Inflammatory macrophage (primary cell): ENCODE measurements at regions not wholly inside any gene's neighbourhood (a gene's known extent, or its start where the extent isn't known, plus 50 kb on each side); places are given as distances from the start of the nearest gene placed in this dataset.
A peak's percentile ranks its signal among the peaks of the same experiment; 100 is the strongest.

Experiments used
- DNase-seq, 2 donors: peaks; one replicate each; pipeline ENCODE4 v3.0.0-alpha.2; 2020 to 2022

DNA sequence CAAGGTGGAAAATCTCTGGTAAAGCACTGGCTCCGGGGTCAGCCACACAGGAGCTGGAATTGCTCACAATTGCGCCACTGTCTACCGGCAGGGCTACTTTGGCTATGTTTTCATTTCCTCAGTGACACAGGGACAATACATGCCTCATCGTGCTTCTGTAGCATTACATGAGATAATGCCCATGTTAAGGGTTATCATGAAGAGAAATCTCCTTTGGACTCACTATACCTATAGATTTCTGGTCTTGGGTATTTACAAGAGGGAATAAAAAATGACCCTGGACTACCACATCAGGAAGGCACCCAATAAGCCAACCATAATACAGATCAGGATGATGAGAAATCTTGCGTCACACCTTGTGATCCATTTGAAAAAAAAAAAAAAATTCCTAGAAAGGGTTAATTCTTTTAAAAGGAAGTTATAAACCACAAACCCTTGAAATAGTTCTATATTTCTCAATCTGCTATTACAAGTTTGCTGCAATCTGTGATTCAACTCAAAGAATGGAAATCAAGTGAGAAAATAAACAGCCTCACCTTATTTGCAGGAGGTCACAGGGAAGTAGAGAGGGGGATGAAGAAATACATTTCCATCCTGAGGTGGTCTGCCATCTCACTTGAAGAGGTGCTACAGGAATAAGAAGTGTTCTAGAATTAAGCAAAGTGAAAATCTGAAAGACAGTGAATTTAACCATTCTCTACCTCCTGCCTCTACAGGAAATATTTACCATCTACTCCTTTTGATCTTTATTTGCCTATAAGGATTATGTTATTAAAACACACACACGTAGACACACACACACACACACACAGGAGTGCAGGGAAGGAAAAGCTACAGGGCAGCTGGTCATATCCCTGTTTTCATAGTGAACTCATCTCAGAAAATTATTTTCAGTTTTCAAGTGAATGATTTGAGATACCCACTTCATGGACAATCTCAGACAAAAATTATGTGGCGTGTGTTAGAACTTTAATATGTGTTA, 231.3 kb upstream of the CELF2 start:
- peak; percentile 56 to 95 for DNase-seq

DNA sequence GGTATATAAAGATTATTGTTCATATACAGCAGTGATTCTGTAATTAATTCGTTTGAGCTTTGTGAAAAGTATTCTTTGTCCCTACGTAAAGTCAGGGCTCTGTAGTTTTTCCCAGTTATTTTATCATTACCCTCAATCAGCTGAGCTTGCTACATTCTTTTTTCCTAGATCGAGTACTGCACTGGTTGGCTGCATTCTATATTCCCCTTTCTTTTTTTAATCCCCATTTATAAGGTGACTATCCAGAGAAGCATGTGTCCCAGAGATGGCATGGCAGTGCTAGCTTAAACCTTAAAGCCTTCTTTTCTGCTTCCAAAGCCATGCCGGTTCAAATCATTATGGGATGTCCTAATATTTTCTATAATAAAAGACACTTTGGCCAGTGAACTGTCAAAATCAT, 230.1 kb upstream of the CELF2 start:
- no peak for DNase-seq

DNA sequence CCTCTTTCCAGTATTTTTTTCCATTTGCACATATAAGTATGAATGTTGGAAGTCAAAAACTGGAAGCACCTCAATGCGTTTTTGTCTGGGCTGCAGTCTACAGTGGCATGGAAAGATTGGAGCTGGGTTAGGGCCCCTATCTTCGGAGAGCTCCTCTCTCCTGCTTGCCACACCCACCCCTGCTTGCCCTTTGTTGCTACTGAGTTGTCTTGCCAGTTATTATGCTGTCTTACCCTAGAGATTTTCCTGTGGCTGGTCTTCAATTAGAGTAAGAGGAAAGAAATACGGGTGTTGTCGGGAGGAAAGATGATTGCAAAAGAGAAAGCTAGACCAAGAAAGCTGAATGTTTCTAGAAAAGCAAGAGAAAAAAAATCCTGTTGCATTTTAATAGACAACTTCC, 228.9 kb upstream of the CELF2 start:
- peak in 1 of 2 donors; percentile 54 for DNase-seq

DNA sequence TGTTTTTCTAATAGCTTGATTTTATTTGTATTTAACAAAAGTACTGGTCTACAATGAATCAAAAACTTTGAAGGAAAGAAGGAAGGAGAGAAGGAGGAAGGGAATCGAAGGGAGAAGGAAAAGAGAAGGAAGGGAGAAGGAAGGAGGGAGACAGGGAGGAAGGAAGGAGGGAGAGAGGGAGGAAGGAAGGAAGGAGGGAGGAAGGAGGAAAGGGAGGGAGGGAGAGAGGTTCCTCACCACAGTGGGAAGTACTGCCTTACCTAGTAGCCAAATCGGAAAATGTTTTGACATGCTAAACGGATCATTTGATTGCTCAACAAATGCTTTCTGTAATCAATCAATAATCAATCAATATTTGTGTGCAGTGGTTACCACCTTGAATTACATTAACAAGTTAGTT, 225.8 kb upstream of the CELF2 start:
- no peak for DNase-seq

DNA sequence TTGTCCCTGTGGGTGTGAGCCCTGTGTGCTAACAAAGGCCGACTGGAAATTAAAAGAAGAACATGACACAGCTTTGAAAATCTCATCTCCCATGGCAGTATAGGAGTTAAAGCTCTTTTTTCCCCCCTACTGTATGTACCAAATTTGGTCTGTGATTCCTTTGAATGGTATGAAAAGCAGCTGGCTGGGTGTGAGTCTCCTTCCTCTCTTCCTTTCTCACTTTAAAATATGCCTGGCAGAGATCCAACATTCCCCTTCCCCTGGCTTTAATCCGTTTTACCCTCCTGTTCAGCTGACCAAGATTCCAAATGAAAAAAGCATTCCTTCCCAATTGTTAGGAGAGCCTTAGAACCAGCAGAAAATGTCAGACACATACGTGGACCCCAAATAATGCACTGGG, 225.0 kb upstream of the CELF2 start:
- no peak for DNase-seq

DNA sequence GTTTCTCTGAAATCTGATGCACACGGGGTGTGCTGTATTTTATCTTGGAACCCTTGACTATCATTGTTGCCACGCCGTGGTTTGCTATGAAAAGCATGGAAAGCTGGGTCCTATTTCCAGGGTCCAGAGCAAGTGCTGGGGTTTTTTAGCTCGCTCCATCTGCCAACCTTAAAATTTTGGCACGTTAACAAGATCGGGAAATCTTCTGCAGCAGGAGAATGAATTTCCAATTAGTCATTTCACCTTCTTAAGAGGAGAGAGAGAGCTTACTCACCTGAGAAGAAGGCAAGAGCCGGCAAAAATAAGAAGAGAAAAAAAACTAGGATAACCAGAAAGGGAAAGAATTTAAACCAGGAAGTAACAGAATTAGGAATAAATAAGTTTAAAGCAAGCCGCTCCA, 223.6 kb upstream of the CELF2 start:
- no peak for DNase-seq

DNA sequence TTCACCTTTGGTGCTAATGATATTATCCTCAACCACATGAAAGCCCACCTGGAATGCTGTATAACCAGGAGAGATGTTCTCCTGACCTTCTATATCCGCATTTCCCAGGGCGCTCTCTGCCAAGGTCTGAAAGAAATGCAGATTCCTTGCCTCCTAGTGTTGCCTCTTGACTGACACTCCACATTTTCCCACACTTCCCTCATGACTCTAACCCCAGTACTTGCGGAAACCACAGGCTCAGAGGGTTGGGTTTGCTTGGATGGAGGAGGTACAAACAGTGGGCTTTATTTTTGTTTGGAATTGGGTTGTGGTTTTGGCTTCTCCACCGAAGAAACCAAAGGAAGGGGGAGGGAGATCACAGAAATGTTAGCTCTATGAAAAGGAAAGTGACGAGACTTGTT, 222.9 kb upstream of the CELF2 start:
- DNase-seq: no peak

DNA sequence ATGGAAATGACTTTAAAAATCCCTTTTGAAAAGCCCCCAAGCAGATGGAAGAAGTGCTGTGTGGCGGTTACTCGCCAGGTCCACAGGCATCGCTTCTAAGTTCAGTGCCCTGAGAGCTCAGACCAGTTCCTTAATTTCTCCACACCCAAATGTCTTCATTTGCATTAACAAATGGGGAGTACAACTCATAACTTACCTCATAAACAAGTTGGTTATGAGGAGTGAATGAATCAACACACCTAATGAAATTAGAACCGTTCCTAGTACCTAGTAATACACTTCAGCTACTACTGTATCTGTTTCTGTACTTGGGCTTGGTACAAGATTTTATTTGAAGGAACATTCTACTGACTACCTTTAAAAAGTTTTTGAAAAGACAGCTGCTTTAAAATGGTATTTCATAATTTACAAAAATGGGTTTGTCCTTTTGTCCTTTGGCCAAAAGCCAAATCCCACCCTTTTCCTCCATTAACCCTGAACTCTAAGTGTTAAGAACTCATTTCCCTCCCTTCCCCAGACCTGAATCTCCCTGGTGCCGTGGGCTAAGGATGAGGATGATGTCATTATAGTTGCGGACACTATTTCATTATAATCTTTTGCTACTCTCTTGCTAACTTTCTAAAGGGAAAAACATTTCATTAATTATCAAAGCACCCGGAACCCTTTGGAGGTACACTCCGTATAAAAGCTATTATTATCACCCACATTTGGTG, 221.5 kb upstream of the CELF2 start:
- DNase-seq: no peak

DNA sequence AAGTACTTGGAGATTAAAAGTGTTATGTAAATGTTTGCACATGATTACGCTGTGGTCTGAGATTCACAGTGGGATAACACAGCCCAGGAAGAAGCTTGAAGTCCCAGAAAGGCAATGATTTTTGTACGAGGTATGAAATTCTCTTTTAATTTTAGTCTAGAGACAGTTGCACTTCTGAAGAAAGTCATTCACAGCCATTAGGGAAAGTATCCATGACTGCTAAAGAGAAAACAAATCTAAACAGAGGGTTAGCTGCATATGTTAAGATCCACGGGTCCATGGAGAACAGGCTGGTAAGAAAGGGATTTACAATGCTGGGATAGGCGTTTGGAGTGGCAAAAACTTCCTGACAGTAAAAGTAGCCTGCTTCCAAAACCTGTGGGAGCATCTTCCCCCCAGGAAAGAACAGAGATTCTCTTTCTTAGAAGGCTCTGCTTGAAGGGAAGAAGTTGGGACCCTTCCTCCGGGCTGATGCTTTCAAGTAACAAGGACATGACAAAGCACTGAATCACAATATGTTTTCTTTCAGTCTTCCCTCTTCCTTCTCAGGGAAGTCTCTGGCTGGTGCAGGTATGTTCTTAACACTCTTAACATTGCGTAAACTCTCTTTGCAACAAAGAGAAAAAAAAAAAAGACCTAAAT, 220.8 kb upstream of the CELF2 start:
- DNase-seq: no peak

DNA sequence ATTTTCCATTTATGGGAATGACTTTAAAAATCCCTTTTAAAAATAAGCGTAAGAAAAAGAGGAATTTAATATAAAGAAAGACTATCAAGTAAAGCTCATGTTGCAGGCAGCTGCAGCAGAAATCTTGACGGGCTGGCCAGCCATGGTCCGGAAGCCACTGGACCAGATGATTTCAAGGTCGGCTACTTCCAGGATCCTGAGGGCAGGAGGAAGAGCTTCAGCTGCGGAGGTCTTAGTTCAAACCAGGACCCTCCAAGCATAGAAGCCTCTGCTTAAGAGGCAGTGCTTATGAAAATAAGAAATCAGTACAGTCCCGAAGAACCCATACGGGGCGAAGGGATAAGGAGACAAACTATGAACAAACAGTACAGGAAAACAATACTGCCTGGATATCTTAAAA, 220.2 kb upstream of the CELF2 start:
- DNase-seq: no peak

DNA sequence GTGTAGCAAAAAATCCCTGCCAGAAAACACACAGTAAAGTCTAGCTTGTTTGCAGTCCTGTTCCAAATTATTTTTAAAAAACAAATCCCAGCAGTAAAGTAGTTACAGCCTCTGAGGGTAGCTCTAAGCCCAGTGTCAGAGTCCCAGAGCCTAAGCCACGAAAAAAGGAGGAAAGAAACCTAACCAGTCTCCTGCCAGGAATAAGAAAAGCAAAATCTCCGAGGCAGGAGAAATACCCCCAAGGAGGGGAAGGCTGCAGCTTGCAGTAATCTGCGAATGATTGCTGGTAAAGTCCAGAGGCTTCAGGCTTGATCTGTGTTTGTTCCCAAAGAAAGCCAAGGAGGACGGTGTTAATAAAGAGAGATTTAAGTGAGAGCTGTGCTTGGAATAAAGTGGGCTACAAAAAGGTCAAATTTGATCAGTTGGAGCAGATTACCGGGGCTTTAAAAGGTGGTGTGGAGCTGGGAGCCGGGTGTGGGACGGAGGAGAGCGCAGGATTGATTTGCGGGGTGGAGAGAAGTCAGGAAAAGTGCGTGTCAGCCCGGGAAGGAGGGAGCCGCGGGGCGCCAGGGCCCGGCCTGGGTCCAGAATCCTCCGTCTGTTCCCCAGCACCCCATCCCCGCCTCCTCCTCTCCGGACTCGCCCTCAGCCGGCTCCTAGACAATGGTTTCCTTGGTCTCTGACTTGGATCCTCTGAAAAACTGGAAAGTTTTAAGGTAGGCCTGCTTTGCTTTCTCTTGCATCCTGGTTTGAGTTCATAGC, 219.4 kb upstream of the CELF2 start:
- no peak for DNase-seq

DNA sequence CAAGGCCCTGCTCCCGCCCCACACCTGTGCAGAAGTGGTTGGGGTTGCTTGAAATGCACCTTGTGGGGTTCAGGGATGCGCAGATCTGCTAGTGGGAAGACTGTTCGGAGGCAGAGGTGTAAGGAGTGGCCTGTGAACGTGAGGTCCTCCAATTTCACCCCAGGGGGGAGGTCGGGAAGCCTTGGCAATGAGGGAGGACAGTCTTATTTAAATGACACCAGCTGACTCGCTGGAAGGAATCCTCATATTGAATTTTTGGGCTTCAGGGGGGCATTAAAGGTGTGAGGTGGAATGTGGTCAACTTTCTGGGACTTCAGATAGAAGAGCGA, 218.8 kb upstream of the CELF2 start:
- no peak for DNase-seq

DNA sequence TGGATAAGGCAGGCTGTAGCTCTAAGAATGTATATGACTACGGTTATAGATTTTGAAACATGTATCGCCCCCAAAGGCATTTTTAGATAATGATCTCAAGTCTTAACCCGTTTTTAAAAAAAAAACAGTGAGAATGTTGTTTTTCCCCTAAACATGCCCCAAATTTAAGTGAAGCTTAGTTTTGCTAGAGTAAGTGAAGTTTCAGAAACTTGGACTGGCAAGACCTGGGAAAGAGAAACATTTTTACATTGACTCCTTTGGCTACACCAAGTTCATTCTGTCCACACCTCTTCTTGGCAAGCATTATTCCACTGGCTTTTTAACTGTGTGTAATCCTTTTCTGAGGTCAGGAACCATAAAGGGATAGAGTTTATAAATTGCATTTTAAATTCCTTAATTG, 216.7 kb upstream of the CELF2 start:
- DNase-seq: no peak

DNA sequence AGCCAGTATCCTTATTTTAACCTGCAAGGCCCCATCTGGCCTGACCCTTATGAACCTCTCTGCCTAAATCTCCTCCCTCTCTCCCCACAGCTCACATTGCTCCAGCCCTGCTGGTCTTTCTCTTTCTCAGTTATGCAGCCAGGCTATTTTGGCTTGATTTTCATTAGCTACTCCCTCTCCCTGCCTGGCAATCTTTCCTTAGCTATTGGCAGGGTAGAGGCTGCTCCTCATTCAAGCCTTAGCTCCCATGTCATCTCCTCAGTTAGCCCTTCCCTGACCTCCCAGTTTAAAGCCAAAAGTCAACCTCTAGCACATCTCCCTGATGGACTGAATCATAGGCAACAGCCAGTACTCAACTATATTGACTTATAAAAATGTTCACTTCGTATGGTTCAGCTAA, 214.4 kb upstream of the CELF2 start:
- no peak for DNase-seq

DNA sequence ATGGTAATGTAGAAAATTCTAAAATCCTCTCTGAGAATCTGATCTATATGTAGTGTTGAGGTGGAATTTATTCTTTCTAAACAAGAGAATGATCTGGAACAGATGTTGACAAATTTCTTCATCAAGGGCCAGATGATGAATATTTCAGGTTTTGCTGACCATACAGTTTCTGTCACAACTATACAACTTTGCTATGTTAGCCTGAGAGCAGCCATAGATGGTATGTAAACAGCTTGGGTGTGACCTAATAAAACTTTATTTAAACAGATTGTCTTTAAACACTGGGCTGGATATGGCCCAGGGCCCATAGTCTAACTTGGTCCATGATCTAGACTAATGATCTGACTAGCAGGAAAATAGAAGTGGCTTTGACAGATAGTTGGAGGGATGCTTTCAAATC, 213.6 kb upstream of the CELF2 start:
- DNase-seq: no peak

DNA sequence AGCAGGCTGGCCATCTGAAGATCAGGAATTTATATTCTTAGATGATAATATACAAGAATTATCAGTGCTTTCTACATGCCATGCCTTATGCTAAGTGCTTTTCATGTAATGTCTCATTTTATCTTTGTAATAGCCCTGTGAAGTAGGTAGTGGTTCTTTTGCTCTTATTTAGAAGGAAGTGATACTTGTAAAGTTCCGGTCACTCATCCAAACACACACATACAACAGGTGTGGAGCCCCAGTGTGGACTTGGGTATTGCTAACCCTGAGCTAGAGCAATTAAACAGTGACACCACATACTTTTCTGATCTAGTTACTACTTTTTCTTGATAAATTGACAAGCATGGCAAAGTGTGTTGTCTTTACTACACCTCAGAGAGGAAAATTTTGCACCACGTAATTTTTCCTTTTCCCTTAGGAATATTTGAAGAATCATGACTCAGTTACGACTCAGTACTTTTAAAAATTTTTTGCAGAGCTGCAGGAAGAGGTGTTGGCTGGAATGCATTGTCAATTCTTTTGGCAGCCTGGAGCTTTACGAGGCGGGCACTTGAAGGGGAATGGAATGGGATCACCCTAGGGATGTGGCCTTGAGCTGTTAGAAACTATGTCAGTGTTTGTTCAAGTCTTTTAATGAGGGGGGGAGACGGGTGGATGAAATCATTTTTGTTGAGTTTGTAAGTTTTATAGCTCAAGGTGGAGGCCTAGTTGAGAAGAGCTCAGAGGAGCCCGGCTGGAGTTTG, 212.5 kb upstream of the CELF2 start:
- DNase-seq: no peak

DNA sequence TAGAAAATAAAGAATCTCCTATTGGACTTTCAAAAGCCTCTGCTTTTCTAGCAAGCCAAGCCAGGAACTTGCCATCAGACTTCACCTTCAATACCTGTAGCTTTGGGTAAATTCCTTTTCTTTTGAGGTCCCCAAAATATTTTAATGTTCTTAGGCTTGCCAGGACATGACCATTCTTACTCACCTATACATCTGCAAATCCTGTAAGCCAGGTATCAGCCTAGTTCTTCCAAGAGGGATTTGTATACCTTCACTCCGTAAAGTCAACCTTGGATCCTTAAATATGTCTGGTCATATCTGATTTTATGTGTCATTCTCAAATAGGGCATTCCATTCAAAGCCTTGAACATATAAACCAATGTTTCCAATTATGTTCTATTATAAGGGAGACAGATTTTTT, 210.6 kb upstream of the CELF2 start:
- DNase-seq: no peak

DNA sequence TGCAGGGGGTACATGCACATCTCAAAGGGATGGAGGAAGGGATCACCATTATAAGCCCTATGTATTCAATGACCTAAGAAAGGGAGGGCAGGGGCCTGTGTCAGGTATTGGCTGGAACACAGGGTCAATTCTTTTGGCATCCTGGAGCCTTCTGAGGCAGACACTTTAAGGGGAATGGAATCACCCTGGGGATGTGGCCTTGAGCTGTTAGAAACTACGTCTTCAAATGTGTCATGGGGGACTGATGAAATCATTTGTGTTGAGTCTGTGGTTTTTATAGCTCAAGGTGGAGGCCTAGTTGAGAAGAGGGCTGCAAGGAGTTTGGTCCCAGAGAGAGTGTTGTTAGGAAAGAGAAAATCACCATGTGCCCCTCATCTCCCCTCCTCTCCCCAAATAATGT, 206.1 kb upstream of the CELF2 start:
- no peak for DNase-seq

DNA sequence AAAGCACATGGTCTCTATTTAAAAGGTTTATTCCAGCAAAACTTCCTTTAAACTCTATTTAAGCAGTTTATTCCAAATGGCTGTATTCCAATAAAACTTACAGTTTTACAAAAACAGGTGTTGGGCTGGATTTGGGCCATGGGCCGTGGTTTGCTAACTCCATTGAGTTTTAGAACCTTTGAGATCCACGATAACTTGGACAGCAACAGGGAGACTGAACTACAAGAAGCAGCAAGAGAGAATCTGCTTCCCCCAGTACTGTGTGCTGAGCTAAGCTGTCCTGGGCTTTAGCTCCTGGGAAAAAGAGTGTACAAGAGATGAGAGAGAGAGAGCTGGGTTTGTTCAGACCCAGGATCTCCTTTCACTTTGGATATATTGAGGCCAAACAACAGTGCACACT, 204.0 kb upstream of the CELF2 start:
- no peak for DNase-seq

DNA sequence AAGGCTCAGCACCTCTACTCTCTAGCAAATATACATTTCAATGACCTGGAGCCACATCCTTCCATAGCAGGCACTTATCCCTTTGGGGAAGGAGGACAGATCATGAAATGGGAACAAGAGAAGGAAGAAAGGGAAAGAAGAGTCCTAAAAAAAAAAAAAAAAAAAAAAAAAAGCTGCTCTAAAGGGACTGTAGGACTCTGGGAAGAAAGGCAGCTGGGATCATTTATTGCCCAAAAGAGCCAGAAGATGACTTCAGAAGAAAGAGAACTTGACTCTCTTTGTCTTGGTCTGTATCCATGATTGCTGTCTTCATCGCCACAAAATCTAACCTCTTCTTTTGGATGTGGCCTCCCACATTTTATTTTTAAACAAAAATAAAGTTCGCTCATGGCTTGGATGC, 203.6 kb upstream of the CELF2 start:
- DNase-seq: no peak

DNA sequence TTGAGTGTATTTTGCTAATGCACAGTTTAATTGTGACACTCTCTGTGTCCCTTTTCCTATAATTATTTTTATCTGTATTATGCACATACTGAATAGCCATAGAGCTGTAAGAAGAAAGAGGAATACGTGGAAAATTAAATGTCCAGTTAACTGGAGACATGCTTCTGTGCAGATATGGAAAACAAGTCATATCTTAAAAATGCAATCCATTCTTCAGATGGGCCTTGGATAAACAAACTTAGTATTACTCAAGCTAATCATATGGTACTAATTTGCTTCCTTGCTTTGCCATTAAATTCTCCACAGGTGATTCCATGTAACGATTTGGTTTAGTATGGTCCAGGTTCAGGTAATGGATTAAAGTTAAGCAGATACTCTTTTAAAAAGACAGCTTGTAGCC, 201.2 kb upstream of the CELF2 start:
- DNase-seq: no peak

DNA sequence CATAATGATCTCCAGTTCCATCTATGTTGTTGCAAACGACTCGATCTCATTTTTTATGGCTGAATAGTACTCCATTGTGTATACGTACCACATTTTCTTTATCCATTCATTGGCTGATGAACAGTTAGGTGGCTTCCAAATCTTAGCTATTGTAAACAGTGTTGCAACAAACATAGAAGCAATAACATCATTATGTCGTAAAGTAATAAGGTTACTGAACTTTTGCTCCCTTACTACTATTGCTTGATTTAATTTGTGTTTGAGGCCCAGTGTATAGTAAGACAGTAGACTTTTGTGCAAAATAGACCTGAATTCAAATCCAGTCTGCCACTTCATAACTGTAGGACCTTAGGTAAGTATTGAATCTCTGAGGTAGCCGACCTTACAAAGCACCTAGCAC, 200.1 kb upstream of the CELF2 start:
- no peak for DNase-seq
